Body of pancreas (tissue), 4 donors: ENCODE measurements at regions not wholly inside any gene's neighbourhood (a gene's known extent, or its start where the extent isn't known, plus 50 kb on each side); places are given as distances from the start of the nearest gene placed in this dataset.

Source experiments
- POLR2A ChIP-seq, 3 donors: fragments of 450-650 bp; IDR thresholded peaks; one replicate each; pipeline ENCODE4 v1.6.1; 2016; ENCODE audit warnings: antibody characterized with exemption in 3 of 3, mild to moderate bottlenecking in 2 of 3
- TF ChIP-seq, protein P1 (sequence below), 7 experiments: fragments of 450-650 bp in 4 of 7; fragments of 200-600 bp in 3 of 7; sonication (generic) in 3 of 7; IDR thresholded peaks; one replicate each; pipeline ENCODE4 v1.5.1; 2016 to 2019; ENCODE audit warnings: antibody characterized with exemption in 7 of 7

DNA sequence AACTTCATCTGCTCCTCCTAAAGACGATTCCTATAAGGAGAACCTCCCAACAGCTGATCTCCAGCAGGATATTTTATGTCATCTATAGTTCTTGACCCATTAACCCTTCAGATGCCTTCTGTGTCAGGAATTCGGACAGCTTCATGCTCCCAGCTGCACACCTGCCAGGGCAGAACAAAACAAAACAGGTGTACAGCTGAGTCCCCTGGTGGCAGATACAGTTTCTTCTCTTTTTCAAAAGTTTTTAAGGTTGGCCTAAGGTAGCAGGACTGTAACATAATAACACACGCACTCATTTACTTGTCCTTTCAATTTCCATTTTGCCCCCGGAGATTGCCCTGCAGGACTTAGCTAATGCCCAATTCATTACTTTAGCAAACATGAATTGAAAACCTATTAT, 218.3 kb downstream of the S1PR1 start:
- no peak for TF ChIP-seq POLR2A (IDR thresholded peaks at IDR 0.05)
- TF ChIP-seq, protein P1, sequence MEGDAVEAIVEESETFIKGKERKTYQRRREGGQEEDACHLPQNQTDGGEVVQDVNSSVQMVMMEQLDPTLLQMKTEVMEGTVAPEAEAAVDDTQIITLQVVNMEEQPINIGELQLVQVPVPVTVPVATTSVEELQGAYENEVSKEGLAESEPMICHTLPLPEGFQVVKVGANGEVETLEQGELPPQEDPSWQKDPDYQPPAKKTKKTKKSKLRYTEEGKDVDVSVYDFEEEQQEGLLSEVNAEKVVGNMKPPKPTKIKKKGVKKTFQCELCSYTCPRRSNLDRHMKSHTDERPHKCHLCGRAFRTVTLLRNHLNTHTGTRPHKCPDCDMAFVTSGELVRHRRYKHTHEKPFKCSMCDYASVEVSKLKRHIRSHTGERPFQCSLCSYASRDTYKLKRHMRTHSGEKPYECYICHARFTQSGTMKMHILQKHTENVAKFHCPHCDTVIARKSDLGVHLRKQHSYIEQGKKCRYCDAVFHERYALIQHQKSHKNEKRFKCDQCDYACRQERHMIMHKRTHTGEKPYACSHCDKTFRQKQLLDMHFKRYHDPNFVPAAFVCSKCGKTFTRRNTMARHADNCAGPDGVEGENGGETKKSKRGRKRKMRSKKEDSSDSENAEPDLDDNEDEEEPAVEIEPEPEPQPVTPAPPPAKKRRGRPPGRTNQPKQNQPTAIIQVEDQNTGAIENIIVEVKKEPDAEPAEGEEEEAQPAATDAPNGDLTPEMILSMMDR (IDR thresholded peaks at IDR 0.05): no peak
